Kidney tubule cell (primary cell): ENCODE measurements at regions not wholly inside any gene's neighbourhood (a gene's known extent, or its start where the extent isn't known, plus 50 kb on each side); places are given as distances from the start of the nearest gene placed in this dataset.
"Not testable (repeated sequence)": the region's sequence is repeated elsewhere in the genome, so short reads cannot be mapped to it uniquely, and the experiment has no call there.

Experiments used
- DNase-seq: peaks from one replicate; pipeline ENCODE4 v3.0.0-alpha.2; 2018; ENCODE audit warnings: low spot score

DNA sequence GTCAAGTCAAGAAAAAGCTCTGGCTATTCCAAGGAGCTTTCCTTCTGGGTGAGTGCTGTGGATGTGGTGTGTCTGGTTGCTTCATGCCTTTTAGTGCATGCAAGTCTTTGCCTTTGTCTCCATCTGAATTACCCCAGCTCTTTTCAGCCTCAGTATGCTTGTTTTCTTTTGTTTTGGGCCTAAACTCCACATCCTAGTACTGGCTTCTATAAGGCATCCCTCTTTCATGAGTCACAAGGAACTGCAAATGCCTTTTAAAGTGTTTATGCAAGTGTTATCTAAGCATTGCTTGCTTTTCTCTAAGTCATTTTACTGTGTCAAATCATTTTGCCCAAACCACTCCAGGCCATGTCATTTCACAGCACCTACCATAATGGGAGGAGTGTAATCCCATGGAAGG lies 132.1 kb downstream of the PLCE1 start:
- DNase-seq: peak; percentile 32

GRCh38 chr10:94129393-94130130 lies 135.8 kb downstream of the PLCE1 start:
- DNase-seq: peak; percentile 63

DNA sequence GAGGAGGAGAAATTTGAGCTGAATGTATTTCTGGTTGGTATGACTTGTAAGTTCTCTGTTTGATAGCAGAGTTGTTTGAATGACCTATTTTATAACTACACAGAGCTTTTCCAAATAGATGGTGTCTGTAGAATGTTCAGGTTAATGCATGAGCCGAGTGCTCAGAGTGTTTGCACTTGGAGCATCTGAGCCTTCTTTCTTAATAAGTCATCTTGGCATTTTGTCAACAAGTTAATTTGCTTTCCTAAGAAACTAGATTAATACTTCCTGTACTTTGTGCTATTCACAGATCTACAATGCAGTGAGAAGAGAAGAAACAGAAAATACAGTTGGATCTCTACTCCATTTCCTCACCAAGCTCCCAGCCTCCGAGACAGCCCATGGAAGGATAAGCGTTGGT lies 138.2 kb downstream of the PLCE1 start:
- peak; percentile 38 for DNase-seq

DNA sequence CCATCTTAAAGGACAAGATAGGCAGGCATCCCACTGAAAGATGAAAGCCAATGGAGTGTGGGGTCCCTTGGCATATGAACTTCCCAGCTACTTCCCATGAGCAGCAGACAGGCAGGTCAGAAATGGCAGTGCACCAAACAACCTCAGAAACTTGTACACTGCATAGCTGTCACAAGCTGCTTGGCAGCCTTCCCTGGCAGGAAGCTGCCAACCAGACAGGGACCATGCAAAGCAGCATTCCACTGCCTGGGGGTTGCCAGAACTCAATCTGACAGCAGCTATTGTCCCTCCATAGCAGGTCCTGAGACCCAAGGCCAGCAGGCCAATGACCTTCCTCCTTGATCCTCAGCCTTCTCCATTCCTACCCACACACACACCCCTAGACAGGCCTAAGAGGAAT lies 139.5 kb downstream of the PLCE1 start:
- peak; percentile 39 for DNase-seq

GRCh38 chr10:94137747-94138146 lies 144.0 kb downstream of the PLCE1 start:
- DNase-seq: no peak

DNA sequence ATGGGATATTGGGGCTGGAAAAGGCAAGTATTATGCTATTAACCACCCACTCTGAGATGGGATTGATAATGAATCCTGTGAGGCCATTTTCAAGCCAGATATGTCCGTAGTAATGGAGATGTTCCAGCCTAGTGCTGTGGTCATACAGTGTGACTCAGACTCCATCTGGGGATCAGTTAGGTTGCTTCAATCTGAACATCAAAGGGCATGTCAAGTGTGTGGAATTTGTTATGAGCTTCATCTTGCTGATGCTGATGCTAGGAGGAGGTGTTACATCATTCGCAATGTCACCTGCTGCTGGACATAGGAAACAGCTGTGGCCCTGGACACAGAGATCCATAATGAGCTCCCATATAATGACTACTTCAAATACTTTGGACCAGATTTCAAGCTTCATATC lies 144.7 kb downstream of the PLCE1 start:
- DNase-seq: no peak

- no peak for DNase-seq
Measured at GRCh38 chr10:94143261-94143660, 149.5 kb downstream of the PLCE1 start.

DNA sequence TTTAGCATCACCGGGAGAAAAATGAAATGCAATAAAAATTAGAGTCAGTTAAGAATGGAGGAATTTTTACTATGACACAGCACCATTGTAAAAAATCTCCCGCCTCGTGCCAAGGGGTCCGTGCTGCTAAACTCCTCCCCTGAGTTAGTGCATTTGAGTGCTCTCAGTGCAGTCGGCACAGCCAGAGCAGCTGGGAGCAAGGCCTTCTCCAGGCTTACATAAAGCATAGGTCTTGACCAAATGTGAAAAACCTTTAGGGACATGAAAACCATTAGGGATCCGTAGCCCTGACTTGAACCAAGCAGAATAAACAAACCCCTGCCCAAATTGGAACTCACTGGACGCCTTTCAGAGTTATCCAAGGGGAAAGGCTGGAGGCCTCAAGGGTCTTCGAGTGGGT lies 152.6 kb downstream of the PLCE1 start:
- DNase-seq: no peak

GRCh38 chr10:94146746-94147145 lies 153.0 kb downstream of the PLCE1 start:
- DNase-seq: no peak

- DNase-seq: no peak
Measured at GRCh38 chr10:94149702-94150101, 156.0 kb downstream of the PLCE1 start.

- DNase-seq: no peak
Measured at GRCh38 chr10:94150541-94151184, 156.9 kb downstream of the PLCE1 start.

GRCh38 chr10:94155722-94156271 lies 162.1 kb downstream of the PLCE1 start:
- no peak for DNase-seq

- no peak for DNase-seq
Measured at GRCh38 chr10:94156453-94156852, 162.7 kb downstream of the PLCE1 start.

DNA sequence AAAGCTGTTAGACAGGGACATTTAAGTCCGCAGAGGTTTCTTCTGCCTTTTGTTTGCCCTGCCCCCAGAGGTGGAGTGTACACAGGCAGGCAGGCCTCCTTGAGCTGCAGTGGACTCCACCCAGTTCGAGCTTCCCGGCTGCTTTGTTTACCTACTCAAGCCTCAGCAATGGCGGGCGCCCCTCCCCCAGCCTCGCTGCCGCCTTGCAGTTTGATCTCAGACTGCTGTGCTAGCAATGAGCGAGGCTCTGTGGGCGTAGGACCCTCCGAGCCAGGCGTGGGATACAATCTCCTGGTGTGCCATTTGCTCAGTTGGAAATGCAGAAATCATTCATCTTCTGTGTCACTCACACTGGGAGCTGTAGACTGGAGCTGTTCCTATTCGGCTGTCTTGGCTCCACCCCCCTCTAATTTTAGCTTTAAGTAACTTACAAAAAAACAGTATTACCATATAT lies 171.5 kb downstream of the PLCE1 start:
- not testable (repeated sequence) for DNase-seq

DNA sequence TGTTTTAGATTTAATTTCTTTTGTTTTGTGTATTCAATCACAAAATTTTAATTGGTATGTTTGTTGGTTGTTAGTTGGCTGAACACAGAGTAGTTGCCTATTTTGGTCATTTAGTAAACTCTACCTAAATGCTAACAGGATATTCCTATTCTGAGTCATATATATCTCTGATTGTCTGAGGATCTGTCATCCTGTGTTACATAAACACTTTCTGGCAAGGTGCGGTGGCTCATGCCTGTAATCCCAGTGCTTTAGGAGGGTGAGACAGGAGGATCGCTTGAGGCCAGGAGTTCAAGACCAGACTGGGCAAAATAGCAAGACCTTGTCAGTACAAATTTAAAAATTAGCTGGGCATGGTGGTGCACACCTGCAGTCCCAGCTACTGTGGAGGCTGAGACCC lies 178.6 kb downstream of the PLCE1 start:
- DNase-seq: peak; percentile 41

DNA sequence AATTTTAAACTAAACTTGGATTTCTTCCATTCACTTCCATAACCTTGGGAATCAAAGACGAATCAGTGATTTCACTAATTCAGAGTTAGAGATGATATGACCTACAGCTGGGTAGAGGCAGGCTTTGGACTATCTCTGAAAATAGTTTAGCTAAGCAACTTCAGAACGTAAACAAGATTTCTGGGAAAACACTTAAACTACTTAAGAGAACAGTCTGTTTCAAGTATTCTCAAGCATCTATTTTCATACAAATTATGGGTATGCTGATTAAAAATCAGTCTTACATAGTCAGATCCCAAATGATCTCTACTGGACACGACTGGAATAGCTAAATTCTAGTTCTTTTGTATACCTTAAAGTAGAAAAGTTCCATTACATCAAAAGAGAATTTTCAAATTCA lies 179.9 kb downstream of the PLCE1 start:
- DNase-seq: no peak

GRCh38 chr10:94174838-94175237 lies 181.1 kb downstream of the PLCE1 start:
- no peak for DNase-seq

GRCh38 chr10:94178475-94179253 lies 184.1 kb downstream of the NOC3L start:
- no peak for DNase-seq

GRCh38 chr10:94180576-94180975 lies 182.2 kb downstream of the NOC3L start:
- no peak for DNase-seq

GRCh38 chr10:94183666-94184264 lies 179.0 kb downstream of the NOC3L start:
- DNase-seq: peak; percentile 81

- DNase-seq: no peak
Measured at GRCh38 chr10:94186722-94187121, 176.0 kb downstream of the NOC3L start.

GRCh38 chr10:94192333-94192732 lies 170.4 kb downstream of the NOC3L start:
- no peak for DNase-seq
